H1 (cell line): ENCODE measurements at regions not wholly inside any gene's neighbourhood (a gene's known extent, or its start where the extent isn't known, plus 50 kb on each side); places are given as distances from the start of the nearest gene placed in this dataset.
"Not testable (repeated sequence)": the region's sequence is repeated elsewhere in the genome, so short reads cannot be mapped to it uniquely, and the experiment has no call there.

Experiments
- CTCF ChIA-PET: fragments of 300-600 bp; sonication (Branson Sonifier 250); formaldehyde crosslinking; loops from one replicate; lab custom pipeline; 2021; ENCODE audit not compliant: partially characterized antibody; lab: Charles Lee
- POLR2A ChIA-PET: fragments of 300-600 bp; sonication (Branson Sonifier 250); formaldehyde crosslinking; loops from one replicate; lab custom pipeline; 2021; ENCODE audit warnings: inconsistent platforms; ENCODE audit not compliant: partially characterized antibody; lab: Charles Lee
- DNase-seq, 2 experiments: peaks; one replicate each; pipeline versions ENCODE4 v3.0.0 to v3.0.0-alpha.2; 2010 to 2022; ENCODE audit warnings: low spot score in 2 of 2, low read depth in 1 of 2, mixed read lengths in 1 of 2
- FAIRE-seq: peaks from 2 replicates; lab custom pipeline; 2011; peaks lifted over from hg19 to GRCh38; lab: Jason Lieb, UNC
- H2AFZ ChIP-seq: 2 replicates; pipeline ENCODE4 v1.8.1; 2012; ENCODE audit warnings: low read length, inconsistent platforms
- H2AK5ac ChIP-seq: 2 replicates; pipeline ENCODE4 v1.6.1; 2013; ENCODE audit warnings: low read depth, low read length
- H2BK120ac ChIP-seq: replicated peaks from 2 replicates; pipeline ENCODE3; 2013; ENCODE audit warnings: low read depth, low read length, inconsistent platforms
- H2BK12ac ChIP-seq: 2 replicates; pipeline ENCODE4 v1.6.1; 2013; ENCODE audit warnings: low read depth, low read length
- H2BK15ac ChIP-seq: 2 replicates; pipeline ENCODE4 v1.6.1; 2013; ENCODE audit warnings: low read length
- H2BK20ac ChIP-seq: 2 replicates; pipeline ENCODE4 v1.6.1; 2013; ENCODE audit warnings: low read length
- H2BK5ac ChIP-seq: 2 replicates; pipeline ENCODE4 v1.6.1; 2013; ENCODE audit warnings: low read depth, low read length
- H3K14ac ChIP-seq: 2 replicates; pipeline ENCODE4 v1.6.1; 2013; ENCODE audit warnings: inconsistent platforms; ENCODE audit not compliant: insufficient read length
- H3K18ac ChIP-seq: 2 replicates; pipeline ENCODE4 v1.6.1; 2013; ENCODE audit warnings: low read length; ENCODE audit errors: extremely low read depth
- H3K23ac ChIP-seq: 2 replicates; pipeline ENCODE4 v1.6.1; 2013; ENCODE audit warnings: inconsistent platforms; ENCODE audit not compliant: insufficient read length
- H3K23me2 ChIP-seq: 2 replicates; pipeline ENCODE4 v1.6.1; 2013; ENCODE audit warnings: low read depth, low read length
- H3K27ac ChIP-seq: 2 replicates; pipeline ENCODE4 v1.6.1; 2011; ENCODE audit warnings: low read depth, low read length, inconsistent platforms
- H3K27me3 ChIP-seq, 4 experiments: replicated peaks in 1 of 4; 1 replicate in 1 of 4; 2 replicates in 3 of 4; pipeline versions ENCODE4 v1.6.1 to v1.8.1; 2011 to 2013; ENCODE audit warnings: low read length in 3 of 4, mild to moderate bottlenecking in 3 of 4, inconsistent platforms in 2 of 4, mixed read lengths in 2 of 4, moderate library complexity in 1 of 4; ENCODE audit not compliant: control insufficient read depth in 3 of 4, insufficient read depth in 3 of 4; ENCODE audit errors: extremely low read depth in 1 of 4
- H3K36me3 ChIP-seq, 4 experiments: 2 replicates each; pipeline versions ENCODE4 v1.6.1 to v1.8.1; 2011 to 2013; ENCODE audit warnings: mild to moderate bottlenecking in 4 of 4, low read length in 3 of 4, moderate library complexity in 2 of 4, control low read depth in 1 of 4, inconsistent platforms in 1 of 4; ENCODE audit not compliant: insufficient read depth in 4 of 4, control insufficient read depth in 2 of 4
- H3K4ac ChIP-seq: replicated peaks from 2 replicates; pipeline ENCODE3; 2013; ENCODE audit warnings: low read length, low read depth, mixed read lengths, inconsistent platforms; ENCODE audit not compliant: insufficient read length
- H3K4me1 ChIP-seq, 4 experiments: replicated peaks in 1 of 4; 1 replicate in 1 of 4; 2 replicates in 3 of 4; pipeline versions ENCODE4 v1.6.1 to v1.8.1; 2011 to 2013; ENCODE audit warnings: low read length in 3 of 4, inconsistent platforms in 2 of 4, mixed read lengths in 1 of 4; ENCODE audit not compliant: insufficient read depth in 4 of 4, control insufficient read depth in 3 of 4
- H3K4me2 ChIP-seq, 2 experiments: 2 replicates each; pipeline versions ENCODE4 v1.6.1 to v1.8.1; 2011 to 2013; ENCODE audit warnings: low read depth in 2 of 2, low read length in 2 of 2, control low read depth in 1 of 2, inconsistent platforms in 1 of 2, mild to moderate bottlenecking in 1 of 2; ENCODE audit not compliant: insufficient read depth in 1 of 2
- H3K4me3 ChIP-seq, 4 experiments: fragments of 200-600, 300-600 bp in 1 of 4; sonication (generic), shearing (Covaris generic), sonication (Bioruptor Twin) in 1 of 4; 2 replicates each; pipeline versions ENCODE4 v1.5.1 to v1.8.1; 2011 to 2016; ENCODE audit warnings: low read length in 4 of 4, low read depth in 3 of 4, control low read depth in 2 of 4, inconsistent platforms in 2 of 4, mild to moderate bottlenecking in 2 of 4, mixed read lengths in 1 of 4, moderate library complexity in 1 of 4; ENCODE audit not compliant: insufficient read depth in 2 of 4; ENCODE audit errors: extremely low read depth in 1 of 4
- H3K56ac ChIP-seq: replicated peaks from 2 replicates; pipeline ENCODE3; 2013; ENCODE audit warnings: low read depth, mild to moderate bottlenecking, mixed read lengths, low read length, inconsistent platforms; ENCODE audit not compliant: insufficient read length
- H3K79me1 ChIP-seq: 2 replicates; pipeline ENCODE4 v1.6.1; 2013; ENCODE audit warnings: low read depth, low read length, control low read depth
- H3K79me2 ChIP-seq, 2 experiments: 2 replicates each; pipeline versions ENCODE4 v1.6.1 to v1.8.1; 2012 to 2013; ENCODE audit warnings: low read length in 2 of 2, mild to moderate bottlenecking in 2 of 2, inconsistent platforms in 1 of 2; ENCODE audit not compliant: insufficient read depth in 2 of 2, control insufficient read depth in 1 of 2
- H3K9ac ChIP-seq, 4 experiments: replicated peaks in 1 of 4; 1 replicate in 1 of 4; 2 replicates in 3 of 4; pipeline versions ENCODE4 v1.6.1 to v1.8.1; 2011 to 2013; ENCODE audit warnings: low read depth in 3 of 4, low read length in 3 of 4, control low read depth in 2 of 4, mild to moderate bottlenecking in 2 of 4, moderate library complexity in 2 of 4, inconsistent platforms in 1 of 4; ENCODE audit errors: extremely low read depth in 1 of 4
- H3K9me3 ChIP-seq, 2 experiments: 2 replicates each; pipeline versions ENCODE4 v1.6.1 to v1.8.1; 2012 to 2013; ENCODE audit warnings: mild to moderate bottlenecking in 2 of 2, moderate library complexity in 2 of 2, control low read depth in 1 of 2, inconsistent platforms in 1 of 2, low read depth in 1 of 2, low read length in 1 of 2, mixed read lengths in 1 of 2; ENCODE audit not compliant: insufficient read depth in 2 of 2
- H4K20me1 ChIP-seq, 2 experiments: replicated peaks in 1 of 2; 2 replicates each; pipeline versions ENCODE3 to v1.8.1; 2011 to 2013; ENCODE audit warnings: inconsistent platforms in 2 of 2, low read length in 2 of 2, mild to moderate bottlenecking in 1 of 2; ENCODE audit not compliant: insufficient read depth in 2 of 2, control insufficient read depth in 1 of 2
- H4K5ac ChIP-seq: 2 replicates; pipeline ENCODE4 v1.6.1; 2013; ENCODE audit warnings: low read length, low read depth, mixed read lengths, inconsistent platforms; ENCODE audit not compliant: insufficient read length
- H4K8ac ChIP-seq: 2 replicates; pipeline ENCODE4 v1.8.0; 2013; ENCODE audit warnings: mild to moderate bottlenecking, moderate library complexity, low read length, inconsistent platforms; ENCODE audit not compliant: insufficient read depth; ENCODE audit errors: extremely low read depth
- H4K91ac ChIP-seq: replicated peaks from 2 replicates; pipeline ENCODE3; 2013; ENCODE audit warnings: low read length, mixed read lengths, inconsistent platforms; ENCODE audit not compliant: insufficient read length
- MAFK ChIP-seq: IDR thresholded peaks from 2 replicates; pipeline ENCODE4 v1.6.1; 2012; ENCODE audit warnings: low read depth, mild to moderate bottlenecking, improper control_type of control experiment, low read length
- POU5F1 ChIP-seq: IDR thresholded peaks from 2 replicates; pipeline ENCODE4 v1.6.1; 2011; ENCODE audit warnings: low read depth, mild to moderate bottlenecking, low read length, moderate library complexity
- WGBS, 2 experiments: shearing (Covaris generic) in 1 of 2; methylation state at CpG; one replicate each; pipeline versions ENCODE4 v1.1.6 to v1.1.7; 2013 to 2015; ENCODE audit warnings: low lambda C conversion rate in 2 of 2, mixed read lengths in 2 of 2, inconsistent platforms in 1 of 2, low coverage in 1 of 2, missing lambda C conversion rate in 1 of 2; ENCODE audit not compliant: insufficient replicate concordance in 2 of 2, insufficient coverage in 1 of 2, insufficient read length in 1 of 2; ENCODE audit errors: extremely low coverage in 1 of 2, missing lambda C conversion rate in 1 of 2; 5-methylcytosine and 5-hydroxymethylcytosine counted together

DNA sequence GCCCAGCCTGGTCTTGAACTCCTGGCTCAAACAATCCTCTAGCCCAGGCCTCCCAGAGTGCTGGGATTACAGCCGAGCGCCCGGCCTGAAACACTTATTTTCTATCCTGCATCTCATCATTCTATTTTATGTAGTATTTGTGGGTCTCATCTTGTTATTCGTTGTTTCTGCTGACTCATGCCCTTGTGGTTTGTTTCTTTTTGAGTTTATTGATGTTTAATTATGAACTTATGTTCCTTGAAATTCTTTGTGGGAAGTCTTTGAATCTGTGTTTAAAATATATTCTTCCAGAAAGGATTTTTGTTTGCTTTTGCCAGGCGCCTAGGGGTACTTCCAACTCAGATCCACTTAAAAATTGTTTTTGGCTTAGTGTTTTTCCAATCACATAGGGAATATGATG lies 78.3 kb upstream of the C15orf39 start:
- Histone ChIP-seq H3K4me3 (no peak overlapping the region), H2AK5ac (no peak overlapping the region), H3K4ac (no peak overlapping the region), H3K79me2 (no peaks in the 10 kb centered on the region), H4K20me1 (no peaks in the 10 kb centered on the region), H2BK12ac (no peak overlapping the region), H4K8ac (no peak overlapping the region), H3K27me3 (no peaks in the 10 kb centered on the region), H3K18ac (no peak overlapping the region), H2AFZ (no peak overlapping the region), H3K14ac (no peak overlapping the region), H3K36me3 (no peaks in the 10 kb centered on the region), H3K56ac (no peak overlapping the region), H3K23ac (no peak overlapping the region), H4K91ac (no peak overlapping the region), H2BK15ac (no peak overlapping the region), H2BK5ac (no peak overlapping the region), H3K9ac (no peak overlapping the region), H4K5ac (no peak overlapping the region), H2BK120ac (no peak overlapping the region), H3K4me2 (no peak overlapping the region), H3K4me1 (peaks cover 0 to 5% (median under 1%) of the 10 kb centered on the region in 4 experiments; a peak in 2 of 7 replicates)
- FAIRE-seq (no peak), DNase-seq (no peak)
- ChIA-PET CTCF (no interaction called here), POLR2A (interaction anchor here (0.7 kb wide), 1 partner anchor 58 kb away, joined by 4 read pairs; no protein-coding TSS in a partner anchor)
- TF ChIP-seq POU5F1 (no peak), MAFK (peak; percentile 53; the same call in 1 of the 2 replicates)
- TF ChIP-seq, all 59 proteins: peak for 1
- Histone ChIP-seq H3K23me2 (no peaks in the 10 kb centered on the region), H3K27ac (no peak overlapping the region), H2BK20ac (no peak overlapping the region), H3K79me1 (no peaks in the 10 kb centered on the region), H3K9me3 (no peaks in the 10 kb centered on the region)
- 91% methylated on average over 5 of the region's 5 CpGs; no CpG with 5 or more reads in 1 of the 2 experiments for WGBS, 2 experiments

DNA sequence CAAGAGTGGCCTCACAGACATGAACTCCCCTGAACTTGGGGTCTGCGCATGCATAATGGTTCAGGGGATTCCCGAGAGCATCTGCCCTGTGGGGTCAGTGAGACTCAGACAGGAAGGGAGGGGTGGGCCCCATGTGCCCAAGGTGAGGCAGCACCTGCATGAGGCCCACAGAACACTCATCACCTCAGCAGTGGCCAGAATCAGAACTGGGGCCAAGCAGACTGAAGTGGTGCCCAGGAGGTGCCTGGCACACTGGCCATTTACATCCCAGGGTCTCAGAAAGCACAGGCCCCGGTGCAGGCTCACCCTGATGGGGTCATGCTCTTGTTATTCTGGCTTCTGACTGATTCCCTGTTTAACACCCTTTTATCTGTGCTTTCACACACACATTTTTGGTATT lies 77.4 kb upstream of the C15orf39 start:
- H3K36me3 ChIP-seq, H4K91ac ChIP-seq, H2AK5ac ChIP-seq, H3K79me2 ChIP-seq, H4K5ac ChIP-seq, H3K4ac ChIP-seq, H4K20me1 ChIP-seq, H3K18ac ChIP-seq, DNase-seq, FAIRE-seq, H4K8ac ChIP-seq, H3K4me1 ChIP-seq, H3K27ac ChIP-seq, H3K4me2 ChIP-seq, H3K9ac ChIP-seq, H3K27me3 ChIP-seq, H2BK20ac ChIP-seq, POLR2A ChIA-PET, H3K4me3 ChIP-seq, H2BK12ac ChIP-seq, H2BK5ac ChIP-seq, H3K56ac ChIP-seq, H2BK15ac ChIP-seq, H3K14ac ChIP-seq, H2AFZ ChIP-seq, H3K23ac ChIP-seq, H2BK120ac ChIP-seq, H3K23me2 ChIP-seq, H3K9me3 ChIP-seq, H3K79me1 ChIP-seq: not testable (repeated sequence)
- 69% methylated on average over 3 of the region's 3 CpGs; no CpG with 5 or more reads in 1 of the 2 experiments for WGBS, 2 experiments
- CTCF ChIA-PET: interaction anchor here (0.9 to 1.1 kb wide), 2 partner anchors 20 to 95 kb away, joined by 3 to 4 read pairs; no protein-coding TSS in a partner anchor
